Suprapubic skin (tissue), 4 donors: ENCODE measurements at regions not wholly inside any gene's neighbourhood (a gene's known extent, or its start where the extent isn't known, plus 50 kb on each side); places are given as distances from the start of the nearest gene placed in this dataset.

Experiments used
- DNase-seq, 2 donors: peaks; one replicate each; pipeline ENCODE4 v3.0.0-alpha.2; 2019; ENCODE audit warnings: low spot score in 2 of 2
- H3K27ac ChIP-seq: fragments of 200-600 bp; sonication (generic); one replicate; pipeline ENCODE4 v1.5.1; 2019
- H3K27me3 ChIP-seq: fragments of 200-600 bp; sonication (generic); one replicate; pipeline ENCODE4 v1.5.1; 2019
- H3K36me3 ChIP-seq: fragments of 200-600 bp; sonication (generic); one replicate; pipeline ENCODE4 v1.5.1; 2019
- H3K4me1 ChIP-seq: fragments of 200-600 bp; sonication (generic); one replicate; pipeline ENCODE4 v1.5.1; 2019
- H3K4me3 ChIP-seq: fragments of 200-600 bp; sonication (generic); one replicate; pipeline ENCODE4 v1.5.1; 2019; ENCODE audit warnings: mild to moderate bottlenecking
- H3K9me3 ChIP-seq: fragments of 200-600 bp; sonication (generic); one replicate; pipeline ENCODE4 v1.5.1; 2019
- CTCF ChIP-seq, 2 donors: fragments of 200-600 bp in 1 of 2; fragments of 450-650 bp in 1 of 2; sonication (generic) in 1 of 2; IDR thresholded peaks; one replicate each; pipeline ENCODE4 v1.5.1; 2016 to 2019; ENCODE audit warnings: antibody characterized with exemption in 2 of 2, mild to moderate bottlenecking in 1 of 2, moderate library complexity in 1 of 2
- EP300 ChIP-seq: sonication (generic); formaldehyde crosslinking; IDR thresholded peaks from one replicate; pipeline ENCODE4 v1.6.1; 2017; ENCODE audit warnings: antibody characterized with exemption
- POLR2A ChIP-seq, 2 donors: fragments of 450-650 bp; IDR thresholded peaks; one replicate each; pipeline ENCODE4 v1.6.1; 2017; ENCODE audit warnings: antibody characterized with exemption in 2 of 2, mild to moderate bottlenecking in 2 of 2, moderate library complexity in 2 of 2
- POLR2AphosphoS5 ChIP-seq, 3 donors: sonication (generic); formaldehyde crosslinking; IDR thresholded peaks; one replicate each; pipeline ENCODE4 v1.6.1; 2017; ENCODE audit warnings: antibody characterized with exemption in 3 of 3
- WGBS: methylation state at CpG from one replicate; pipeline ENCODE4 v1.1.5; 2018; 5-methylcytosine and 5-hydroxymethylcytosine counted together

GRCh38 chr17:79137015-79137788 is 62.6 kb downstream of the ENGASE start:
- H3K27me3 ChIP-seq: peaks cover 95% of the 10 kb centered on the region
- no peak overlapping the region for H3K27ac ChIP-seq
- WGBS: 26% methylated on average over 19 of the region's 26 CpGs

GRCh38 chr17:79136596-79136995 is 62.0 kb downstream of the ENGASE start:
- WGBS: 93% methylated on average over 3 of the region's 10 CpGs
- Histone ChIP-seq H3K4me3 (no peak overlapping the region), H3K9me3 (no peaks in the 10 kb centered on the region), H3K27me3 (peaks cover 94% of the 10 kb centered on the region), H3K27ac (no peak overlapping the region), H3K36me3 (no peaks in the 10 kb centered on the region), H3K4me1 (peaks cover 12% of the 10 kb centered on the region)
- TF ChIP-seq CTCF (IDR thresholded peaks at IDR 0.05): no peak
- no peak for TF ChIP-seq EP300
- no peak for TF ChIP-seq POLR2AphosphoS5 (IDR thresholded peaks at IDR 0.05)
- no peak for TF ChIP-seq POLR2A (IDR thresholded peaks at IDR 0.05)
- DNase-seq: no peak

More at GRCh38 chr17:79137015-79137788, 62.6 kb downstream of the ENGASE start:
- DNase-seq: no peak
- Histone ChIP-seq H3K4me1 (peaks cover 12% of the 10 kb centered on the region), H3K36me3 (no peaks in the 10 kb centered on the region), H3K4me3 (no peak overlapping the region), H3K9me3 (no peaks in the 10 kb centered on the region)
- TF ChIP-seq EP300 (no peak), CTCF (IDR thresholded peaks at IDR 0.05) (no peak), POLR2A (IDR thresholded peaks at IDR 0.05) (no peak), POLR2AphosphoS5 (IDR thresholded peaks at IDR 0.05) (no peak)
